Astrocyte of the cerebellum (primary cell): ENCODE measurements at regions not wholly inside any gene's neighbourhood (a gene's known extent, or its start where the extent isn't known, plus 50 kb on each side); places are given as distances from the start of the nearest gene placed in this dataset.

Source experiments
- DNase-seq: peaks from one replicate; pipeline ENCODE4 v3.0.0-alpha.2; 2011; ENCODE audit warnings: low read depth
- H3K4me3 ChIP-seq: 2 replicates; pipeline ENCODE4 v1.5.1; 2011; ENCODE audit warnings: mild to moderate bottlenecking, low read depth, low read length, moderate library complexity
- in situ Hi-C: cut with HindIII; loops from 2 replicates; pipeline ENCODE4 v1.10.0; 2017; ENCODE audit warnings: low sequenced_read_pairs
- TF ChIP-seq, protein P1 (sequence below): IDR thresholded peaks from 2 replicates; pipeline ENCODE4 v1.5.1; 2012; ENCODE audit warnings: low read length, low read depth, moderate library complexity, mild to moderate bottlenecking; ENCODE audit errors: missing control alignments

- no peak for DNase-seq
- no peak overlapping the region for H3K4me3 ChIP-seq
- in situ Hi-C loops: no loop called here
- TF ChIP-seq, protein P1, sequence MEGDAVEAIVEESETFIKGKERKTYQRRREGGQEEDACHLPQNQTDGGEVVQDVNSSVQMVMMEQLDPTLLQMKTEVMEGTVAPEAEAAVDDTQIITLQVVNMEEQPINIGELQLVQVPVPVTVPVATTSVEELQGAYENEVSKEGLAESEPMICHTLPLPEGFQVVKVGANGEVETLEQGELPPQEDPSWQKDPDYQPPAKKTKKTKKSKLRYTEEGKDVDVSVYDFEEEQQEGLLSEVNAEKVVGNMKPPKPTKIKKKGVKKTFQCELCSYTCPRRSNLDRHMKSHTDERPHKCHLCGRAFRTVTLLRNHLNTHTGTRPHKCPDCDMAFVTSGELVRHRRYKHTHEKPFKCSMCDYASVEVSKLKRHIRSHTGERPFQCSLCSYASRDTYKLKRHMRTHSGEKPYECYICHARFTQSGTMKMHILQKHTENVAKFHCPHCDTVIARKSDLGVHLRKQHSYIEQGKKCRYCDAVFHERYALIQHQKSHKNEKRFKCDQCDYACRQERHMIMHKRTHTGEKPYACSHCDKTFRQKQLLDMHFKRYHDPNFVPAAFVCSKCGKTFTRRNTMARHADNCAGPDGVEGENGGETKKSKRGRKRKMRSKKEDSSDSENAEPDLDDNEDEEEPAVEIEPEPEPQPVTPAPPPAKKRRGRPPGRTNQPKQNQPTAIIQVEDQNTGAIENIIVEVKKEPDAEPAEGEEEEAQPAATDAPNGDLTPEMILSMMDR: no peak
These were observed 71.8 kb downstream of the FUNDC1 start for GRCh38 chrX:44470816-44471215.

DNA sequence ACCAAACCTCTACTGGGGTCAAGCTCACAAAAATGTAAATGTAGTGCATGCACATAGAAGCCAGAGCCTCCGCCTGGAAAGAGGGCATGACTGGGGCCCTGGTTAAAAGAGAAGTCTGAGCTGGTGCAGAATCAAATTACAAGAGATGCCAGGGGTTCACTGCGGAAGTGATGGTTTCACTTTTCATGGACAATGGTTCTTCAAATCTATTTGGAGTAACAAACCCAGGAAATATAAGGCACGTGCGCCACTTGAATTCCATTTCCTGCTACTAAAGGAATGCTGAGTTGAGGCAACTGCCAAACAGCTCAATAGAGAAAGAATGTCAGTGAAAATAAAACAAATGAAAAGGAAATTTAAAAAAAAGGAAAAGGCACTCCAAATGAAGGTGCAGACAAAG, 79.8 kb downstream of the FUNDC1 start:
- in situ Hi-C loops: no loop called here
- no peak overlapping the region for H3K4me3 ChIP-seq
- TF ChIP-seq, protein P1: no peak
- no peak for DNase-seq

- TF ChIP-seq, protein P1: no peak
- no peak for DNase-seq
- no peak overlapping the region for H3K4me3 ChIP-seq
- in situ Hi-C loops: no loop called here
These were observed 83.2 kb downstream of the FUNDC1 start for GRCh38 chrX:44459501-44459900.

DNA sequence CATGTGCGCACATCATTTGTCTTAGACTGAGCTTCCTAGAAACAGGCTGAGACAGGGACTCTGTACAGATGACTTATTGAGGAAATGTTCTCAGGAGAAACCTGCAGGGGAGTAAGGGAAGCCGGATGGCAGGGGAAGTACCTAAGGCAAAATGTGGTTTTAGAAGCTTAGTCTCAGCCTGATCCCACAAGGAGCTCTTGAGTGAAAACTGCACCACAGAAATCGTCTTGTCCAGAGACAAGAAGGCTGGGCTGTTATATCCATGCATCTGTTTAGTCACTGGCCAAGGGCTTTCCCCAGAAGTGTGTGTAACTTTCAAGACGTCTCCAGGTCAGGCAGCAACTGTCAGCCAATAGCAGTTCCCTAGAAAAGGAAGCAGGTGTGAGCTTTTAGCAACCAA, 86.0 kb downstream of the FUNDC1 start:
- TF ChIP-seq, protein P1: no peak
- in situ Hi-C loops: no loop called here
- no peak for DNase-seq
- no peak overlapping the region for H3K4me3 ChIP-seq

DNA sequence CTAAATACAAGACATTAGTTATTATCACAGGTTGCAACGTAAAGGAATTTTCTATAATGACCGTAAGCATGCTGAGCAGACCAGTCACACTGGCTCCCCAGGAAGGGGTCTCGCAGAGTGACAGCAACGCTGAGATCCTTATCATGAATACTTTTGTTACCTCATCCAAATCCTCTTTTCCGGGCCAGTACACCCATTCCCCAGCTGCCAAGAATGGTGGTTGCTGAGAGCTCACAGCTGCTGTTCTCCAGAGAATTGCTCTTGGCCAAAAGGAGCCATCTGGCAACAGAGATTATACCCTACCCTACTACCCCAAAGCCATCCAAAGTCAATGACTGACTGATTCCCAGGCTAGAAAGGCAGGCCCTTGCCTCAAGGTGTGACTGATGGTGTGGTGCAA, 91.6 kb downstream of the FUNDC1 start:
- in situ Hi-C loops: no loop called here
- TF ChIP-seq, protein P1: no peak
- no peak overlapping the region for H3K4me3 ChIP-seq
- no peak for DNase-seq

DNA sequence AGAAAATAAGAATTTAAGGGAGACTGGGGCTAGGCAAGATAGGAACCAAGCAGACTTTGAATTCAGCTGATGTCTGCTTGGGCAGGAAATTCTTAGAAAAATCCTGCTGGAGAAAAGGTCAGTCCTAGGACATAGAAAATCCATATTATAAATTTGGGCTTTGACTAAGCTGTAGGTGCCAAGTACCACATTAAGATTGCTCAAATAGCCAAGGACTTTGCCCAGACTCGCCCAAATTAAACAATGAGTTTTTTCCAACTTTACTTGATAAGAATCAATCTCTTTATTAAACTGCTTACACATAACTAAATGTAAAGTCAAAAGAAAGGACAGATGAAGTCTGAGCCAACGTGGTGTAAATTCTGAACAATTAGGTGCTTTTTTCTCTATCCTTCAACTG, 95.4 kb downstream of the FUNDC1 start:
- TF ChIP-seq, protein P1: no peak
- H3K4me3 ChIP-seq: no peak overlapping the region
- in situ Hi-C loops: no loop called here
- DNase-seq: no peak

DNA sequence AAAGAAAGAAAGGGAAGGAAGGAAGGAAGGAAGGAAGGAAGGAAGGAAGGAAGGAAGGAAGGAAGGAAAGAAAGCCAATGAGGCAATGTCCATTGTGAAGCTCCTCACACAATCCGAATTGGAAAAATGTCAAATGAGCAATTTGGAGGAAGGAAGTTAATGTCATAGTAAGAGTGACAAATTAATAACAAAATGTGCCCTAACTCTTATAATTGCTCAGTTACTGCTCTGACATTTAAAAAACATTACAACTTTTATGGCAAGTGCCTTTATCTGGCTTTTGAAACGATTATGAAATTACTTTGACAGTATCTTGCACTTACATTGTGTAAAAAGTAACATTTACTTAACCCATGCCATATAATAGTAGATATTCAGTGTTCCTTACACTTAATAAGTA, 96.5 kb upstream of the EFHC2 start:
- no peak overlapping the region for H3K4me3 ChIP-seq
- TF ChIP-seq, protein P1: no peak
- in situ Hi-C loops: no loop called here
- DNase-seq: no peak
